PC-9 (cell line): ENCODE measurements at regions not wholly inside any gene's neighbourhood (a gene's known extent, or its start where the extent isn't known, plus 50 kb on each side); places are given as distances from the start of the nearest gene placed in this dataset.
"Not testable (repeated sequence)": the region's sequence is repeated elsewhere in the genome, so short reads cannot be mapped to it uniquely, and the experiment has no call there.

ENCODE experiments used
- BruUV-seq: library from RNA; stranded (reverse); fragments of 400-500 nt; replicated peaks from 2 replicates; lab custom pipeline; 2021; lab: Mats Ljungman, UMichigan
- CTCF ChIA-PET: fragments of 300-600 bp; sonication (Branson Sonifier 250); formaldehyde crosslinking; loops from one replicate; lab custom pipeline; 2022; ENCODE audit warnings: antibody characterized with exemption; lab: Charles Lee
- POLR2A ChIA-PET: fragments of 300-600 bp; sonication (Branson Sonifier 250); formaldehyde crosslinking; loops from one replicate; lab custom pipeline; 2022; ENCODE audit warnings: antibody characterized with exemption; ENCODE audit not compliant: unreplicated experiment; lab: Charles Lee
- DNase-seq, 2 experiments: peaks; one replicate each; pipeline versions ENCODE4 v3.0.0 to v3.0.0-alpha.2; 2015 to 2022; ENCODE audit warnings: mixed read lengths in 1 of 2
- H2AFZ ChIP-seq: fragments of 200-600 bp; sonication (generic); 2 replicates; pipeline ENCODE4 v1.8.1; 2017; ENCODE audit warnings: antibody characterized with exemption
- H3F3A ChIP-seq: fragments of 200-600 bp; sonication (generic); 2 replicates; pipeline ENCODE4 v1.8.1; 2017; ENCODE audit warnings: antibody characterized with exemption, mild to moderate bottlenecking, low read depth; ENCODE audit not compliant: insufficient read depth
- H3K27ac ChIP-seq: fragments of 200-600 bp; sonication (generic); 2 replicates; pipeline ENCODE4 v1.6.1; 2016; ENCODE audit warnings: mixed run types
- H3K27me3 ChIP-seq: fragments of 200-600 bp; sonication (generic); 2 replicates; pipeline ENCODE4 v1.6.1; 2016; ENCODE audit warnings: low read depth, mixed run types; ENCODE audit not compliant: insufficient read depth
- H3K36me3 ChIP-seq: fragments of 200-600 bp; sonication (generic); 2 replicates; pipeline ENCODE4 v1.6.1; 2016; ENCODE audit warnings: low read depth, mixed run types
- H3K4me1 ChIP-seq: fragments of 200-600 bp; sonication (generic); replicated peaks from 2 replicates; pipeline ENCODE4 v1.6.1; 2016; ENCODE audit warnings: mixed run types; ENCODE audit not compliant: insufficient read depth
- H3K4me2 ChIP-seq: fragments of 200-600 bp; sonication (generic); 2 replicates; pipeline ENCODE4 v1.6.1; 2017; ENCODE audit warnings: mixed run types
- H3K4me3 ChIP-seq: fragments of 200-600 bp; sonication (generic); 2 replicates; pipeline ENCODE4 v1.6.1; 2016; ENCODE audit warnings: mixed run types
- H3K79me2 ChIP-seq: fragments of 200-600 bp; sonication (generic); 2 replicates; pipeline ENCODE4 v1.6.1; 2017; ENCODE audit warnings: low read depth, mixed run types
- H3K9me2 ChIP-seq: fragments of 200-600 bp; sonication (generic); 2 replicates; pipeline ENCODE4 v1.8.1; 2017; ENCODE audit warnings: mild to moderate bottlenecking; ENCODE audit not compliant: insufficient read depth
- H3K9me3 ChIP-seq: fragments of 200-600 bp; sonication (generic); 2 replicates; pipeline ENCODE4 v1.8.1; 2016; ENCODE audit warnings: low read depth; ENCODE audit not compliant: insufficient read depth
- H4K20me1 ChIP-seq: fragments of 200-600 bp; sonication (generic); 2 replicates; pipeline ENCODE4 v1.8.1; 2017; ENCODE audit not compliant: insufficient read depth
- EZH2 ChIP-seq: fragments of 200-600 bp; sonication (generic); IDR thresholded peaks from 2 replicates; pipeline ENCODE4 v1.8.0; 2017; ENCODE audit warnings: antibody characterized with exemption, low read depth
- intact Hi-C: fragments of 100-400 bp; cut with micrococcal nuclease; formaldehyde crosslinking; loops from one replicate; pipeline ENCODE4 v1.10.0; 2022; ENCODE audit not compliant: unreplicated experiment
- TF ChIP-seq, protein P1 (sequence below): fragments of 200-600 bp; sonication (generic); conservative IDR thresholded peaks from 2 replicates; pipeline ENCODE4 v1.6.1; 2017; ENCODE audit warnings: mixed run types, antibody characterized with exemption, mild to moderate bottlenecking, moderate library complexity

DNA sequence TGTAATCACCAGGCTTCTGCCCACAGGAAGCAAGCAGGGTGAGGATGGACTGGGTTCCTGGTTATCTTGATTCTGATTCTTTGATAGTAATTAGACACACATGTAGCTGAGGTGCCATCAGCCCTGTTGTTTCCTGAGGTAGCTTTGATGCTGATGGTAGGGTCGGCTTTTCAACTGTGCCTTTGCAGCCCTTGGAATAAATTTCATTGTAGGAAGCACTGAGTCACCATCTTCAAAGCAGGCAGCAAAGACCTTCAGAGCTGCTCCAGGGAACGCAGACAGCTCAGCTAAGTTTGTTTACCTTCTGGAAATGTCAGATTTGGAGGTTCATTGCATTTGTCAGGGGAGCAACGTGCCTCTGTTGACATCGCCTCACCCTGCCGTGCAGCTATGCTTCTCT is 135.4 kb downstream of the ASMT start:
- no peak for DNase-seq
- H3K79me2 ChIP-seq, result no peaks in the 10 kb centered on the region
- no peaks in the 10 kb centered on the region for H3K4me1 ChIP-seq
- H4K20me1 ChIP-seq, result no peaks in the 10 kb centered on the region
- ChIA-PET CTCF (no interaction called here), POLR2A (no interaction called here)
- TF ChIP-seq, protein P1, sequence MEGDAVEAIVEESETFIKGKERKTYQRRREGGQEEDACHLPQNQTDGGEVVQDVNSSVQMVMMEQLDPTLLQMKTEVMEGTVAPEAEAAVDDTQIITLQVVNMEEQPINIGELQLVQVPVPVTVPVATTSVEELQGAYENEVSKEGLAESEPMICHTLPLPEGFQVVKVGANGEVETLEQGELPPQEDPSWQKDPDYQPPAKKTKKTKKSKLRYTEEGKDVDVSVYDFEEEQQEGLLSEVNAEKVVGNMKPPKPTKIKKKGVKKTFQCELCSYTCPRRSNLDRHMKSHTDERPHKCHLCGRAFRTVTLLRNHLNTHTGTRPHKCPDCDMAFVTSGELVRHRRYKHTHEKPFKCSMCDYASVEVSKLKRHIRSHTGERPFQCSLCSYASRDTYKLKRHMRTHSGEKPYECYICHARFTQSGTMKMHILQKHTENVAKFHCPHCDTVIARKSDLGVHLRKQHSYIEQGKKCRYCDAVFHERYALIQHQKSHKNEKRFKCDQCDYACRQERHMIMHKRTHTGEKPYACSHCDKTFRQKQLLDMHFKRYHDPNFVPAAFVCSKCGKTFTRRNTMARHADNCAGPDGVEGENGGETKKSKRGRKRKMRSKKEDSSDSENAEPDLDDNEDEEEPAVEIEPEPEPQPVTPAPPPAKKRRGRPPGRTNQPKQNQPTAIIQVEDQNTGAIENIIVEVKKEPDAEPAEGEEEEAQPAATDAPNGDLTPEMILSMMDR, result no peak
- TF ChIP-seq EZH2, result no peak
- no peak overlapping the region for H3K4me3 ChIP-seq
- no peaks in the 10 kb centered on the region for H3K9me3 ChIP-seq
- H3K27ac ChIP-seq, result no peak overlapping the region
- H3K4me2 ChIP-seq, result no peak overlapping the region
- BruUV-seq, result no TSS peak
- no peaks in the 10 kb centered on the region for H3F3A ChIP-seq
- intact Hi-C loops, result no loop called here
- H3K36me3 ChIP-seq, result no peaks in the 10 kb centered on the region
- peaks cover 77% of the 10 kb centered on the region for H3K27me3 ChIP-seq
- no peak overlapping the region for H2AFZ ChIP-seq
- no peaks in the 10 kb centered on the region for H3K9me2 ChIP-seq

DNA sequence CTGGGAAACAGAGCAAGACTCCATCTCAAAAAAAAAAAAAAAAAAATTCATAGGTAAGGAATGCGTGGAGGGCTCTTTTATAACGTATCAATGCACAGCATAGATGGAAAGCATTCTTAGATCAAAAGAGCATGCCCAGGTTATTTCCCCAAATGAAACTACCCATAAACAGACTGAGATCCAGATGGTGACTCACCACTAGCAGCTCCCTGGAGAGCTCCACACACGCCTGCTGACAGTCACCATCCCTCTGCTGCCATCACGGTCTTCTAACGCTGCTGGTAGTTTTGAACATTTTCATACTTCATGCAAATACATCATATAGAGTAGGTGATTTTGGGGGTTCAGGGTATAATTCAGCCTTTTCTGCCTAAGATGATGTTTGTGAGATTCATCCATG is 136.9 kb downstream of the ASMT start:
- Histone ChIP-seq H3K36me3 (no peaks in the 10 kb centered on the region), H2AFZ (no peak overlapping the region), H3K4me1 (no peaks in the 10 kb centered on the region), H3K79me2 (no peaks in the 10 kb centered on the region), H3K27ac (no peak overlapping the region), H3K9me3 (no peaks in the 10 kb centered on the region), H3K4me2 (no peak overlapping the region), H3K9me2 (no peaks in the 10 kb centered on the region), H3K27me3 (peaks cover 74% of the 10 kb centered on the region), H3F3A (no peaks in the 10 kb centered on the region), H4K20me1 (no peaks in the 10 kb centered on the region), H3K4me3 (no peak overlapping the region)
- intact Hi-C loops, result no loop called here
- CTCF ChIA-PET, result no interaction called here
- POLR2A ChIA-PET, result no interaction called here
- TF ChIP-seq EZH2, result no peak
- TF ChIP-seq, protein P1, result no peak
- BruUV-seq, result no TSS peak
- DNase-seq, result no peak

DNA sequence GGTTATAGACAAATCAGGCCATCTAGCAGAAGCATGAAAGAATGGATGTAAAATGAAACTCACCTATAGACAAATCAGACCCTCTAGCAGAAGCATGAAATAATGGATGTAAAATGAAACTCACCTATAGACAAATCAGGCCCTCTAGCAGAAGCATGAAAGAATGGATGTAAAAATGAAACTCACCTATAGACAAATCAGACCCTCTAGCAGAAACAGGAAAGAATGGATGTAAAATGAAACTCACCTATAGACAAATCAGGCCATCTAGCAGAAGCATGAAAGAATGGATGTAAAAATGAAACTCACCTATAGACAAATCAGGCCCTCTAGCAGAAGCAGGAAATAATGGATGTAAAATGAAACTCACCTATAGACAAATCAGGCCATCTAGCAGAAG is 137.9 kb downstream of the ASMT start:
- H3K4me3 ChIP-seq, BruUV-seq, POLR2A ChIA-PET, H4K20me1 ChIP-seq, H3K9me2 ChIP-seq, H3K4me2 ChIP-seq, H3K4me1 ChIP-seq, H3K27ac ChIP-seq, intact Hi-C loops, H3F3A ChIP-seq, H2AFZ ChIP-seq, H3K9me3 ChIP-seq, H3K36me3 ChIP-seq, H3K79me2 ChIP-seq, CTCF ChIA-PET, DNase-seq: not testable (repeated sequence)
- H3K27me3 ChIP-seq, result peaks cover 69% of the 10 kb centered on the region

DNA sequence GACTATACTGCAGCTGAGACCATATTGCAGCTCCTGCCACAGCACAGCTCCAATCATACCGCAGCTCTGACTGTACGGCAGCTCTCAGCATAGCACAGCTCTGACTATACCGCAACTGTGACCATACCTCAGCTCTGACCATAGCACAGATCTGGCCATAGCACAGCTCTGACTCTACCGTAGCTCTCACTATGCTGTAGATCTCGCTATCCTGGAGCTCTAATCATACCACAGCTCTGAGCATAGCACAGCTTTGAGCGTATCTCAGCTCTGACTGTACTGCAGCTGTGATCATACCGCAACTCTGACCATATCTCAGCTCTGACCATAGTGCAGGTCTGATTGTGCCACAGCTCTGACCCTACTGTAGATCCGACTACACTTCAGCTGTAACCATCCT is 139.2 kb downstream of the ASMT start:
- ChIA-PET POLR2A (no interaction called here), CTCF (no interaction called here)
- Histone ChIP-seq H3K9me3 (no peaks in the 10 kb centered on the region), H3K4me3 (no peak overlapping the region), H3K27me3 (peaks cover 72% of the 10 kb centered on the region), H3K79me2 (no peaks in the 10 kb centered on the region), H3K4me1 (no peaks in the 10 kb centered on the region), H3K4me2 (no peak overlapping the region), H4K20me1 (no peaks in the 10 kb centered on the region), H2AFZ (no peak overlapping the region), H3K36me3 (no peaks in the 10 kb centered on the region), H3K9me2 (no peaks in the 10 kb centered on the region), H3K27ac (no peak overlapping the region), H3F3A (no peaks in the 10 kb centered on the region)
- no peak for TF ChIP-seq EZH2
- TF ChIP-seq, protein P1, result no peak
- intact Hi-C loops, result no loop called here
- no TSS peak for BruUV-seq
- no peak for DNase-seq
